Loucy (cell line): ENCODE measurements at regions not wholly inside any gene's neighbourhood (a gene's known extent, or its start where the extent isn't known, plus 50 kb on each side); places are given as distances from the start of the nearest gene placed in this dataset.

ENCODE experiments used
- H2AFZ ChIP-seq: fragments of 200-600 bp; sonication (generic); 2 replicates; pipeline ENCODE4 v1.6.0; 2016; ENCODE audit warnings: antibody characterized with exemption, mild to moderate bottlenecking, low read length, moderate library complexity
- H3F3A ChIP-seq: fragments of 200-600 bp; 2 replicates; pipeline ENCODE4 v1.6.0; 2016; ENCODE audit warnings: antibody characterized with exemption, low read depth, mild to moderate bottlenecking
- H3K27me3 ChIP-seq: fragments of 200-600 bp; sonication (generic); 2 replicates; pipeline ENCODE4 v1.6.1; 2014; ENCODE audit warnings: low read length, mild to moderate bottlenecking; ENCODE audit not compliant: insufficient read depth, poor library complexity, severe bottlenecking
- H3K36me3 ChIP-seq: fragments of 200-600 bp; sonication (generic); 2 replicates; pipeline ENCODE4 v1.6.1; 2016; ENCODE audit warnings: low read length; ENCODE audit not compliant: insufficient read depth
- H3K4me1 ChIP-seq: fragments of 200-600 bp; sonication (generic); 2 replicates; pipeline ENCODE4 v1.5.1; 2014; ENCODE audit warnings: low read length, mild to moderate bottlenecking; ENCODE audit not compliant: insufficient read depth, poor library complexity, severe bottlenecking
- H3K4me2 ChIP-seq: fragments of 200-600 bp; sonication (generic); 2 replicates; pipeline ENCODE4 v1.6.0; 2014; ENCODE audit warnings: antibody characterized with exemption, low read length, low read depth, mild to moderate bottlenecking; ENCODE audit not compliant: poor library complexity, severe bottlenecking
- H3K4me3 ChIP-seq: fragments of 200-600 bp; sonication (generic); 2 replicates; pipeline ENCODE4 v1.5.1; 2014; ENCODE audit warnings: low read length, mild to moderate bottlenecking, mixed read lengths; ENCODE audit not compliant: poor library complexity, severe bottlenecking
- H3K79me2 ChIP-seq: fragments of 200-600 bp; sonication (generic); 2 replicates; pipeline ENCODE4 v1.6.1; 2014; ENCODE audit warnings: low read length; ENCODE audit not compliant: insufficient read depth
- H3K9ac ChIP-seq: fragments of 200-600 bp; sonication (generic); 2 replicates; pipeline ENCODE4 v1.6.0; 2014; ENCODE audit warnings: mild to moderate bottlenecking, low read depth, low read length, moderate library complexity; ENCODE audit not compliant: poor library complexity, severe bottlenecking
- H3K9me2 ChIP-seq: fragments of 200-600 bp; sonication (generic); replicated peaks from 2 replicates; pipeline ENCODE4 v1.6.1; 2016; ENCODE audit warnings: low read depth, low read length, mixed read lengths
- H3K9me3 ChIP-seq: fragments of 200-600 bp; sonication (generic); 2 replicates; pipeline ENCODE4 v1.6.1; 2014; ENCODE audit warnings: mild to moderate bottlenecking, antibody characterized with exemption, low read length, low read depth; ENCODE audit not compliant: insufficient read depth
- H4K20me1 ChIP-seq: fragments of 200-600 bp; sonication (generic); 2 replicates; pipeline ENCODE4 v1.6.0; 2014; ENCODE audit warnings: antibody characterized with exemption, low read length, mild to moderate bottlenecking; ENCODE audit not compliant: insufficient read depth, poor library complexity, severe bottlenecking
- CTCF ChIP-seq: fragments of 200-600 bp; sonication (generic); conservative IDR thresholded peaks from 2 replicates; pipeline ENCODE4 v1.5.1; 2014; ENCODE audit warnings: mild to moderate bottlenecking, antibody characterized with exemption, low read length
- EZH2phosphoT487 ChIP-seq: fragments of 200-600 bp; IDR thresholded peaks from 2 replicates; pipeline ENCODE4 v1.6.1; 2018; ENCODE audit warnings: antibody characterized with exemption, mild to moderate bottlenecking, moderate library complexity, borderline replicate concordance

GRCh38 chr4:170697845-170698244 lies 608.1 kb upstream of the AADAT start:
- H3K27me3 ChIP-seq: no peaks in the 10 kb centered on the region
- H2AFZ ChIP-seq: no peak overlapping the region
- H3K9me3 ChIP-seq: no peaks in the 10 kb centered on the region
- no peaks in the 10 kb centered on the region for H3K4me1 ChIP-seq
- H3F3A ChIP-seq: no peaks in the 10 kb centered on the region
- no peak overlapping the region for H3K4me3 ChIP-seq
- no peak overlapping the region for H3K4me2 ChIP-seq
- no peak overlapping the region for H3K9ac ChIP-seq
- no peaks in the 10 kb centered on the region for H3K36me3 ChIP-seq
- no peak for TF ChIP-seq CTCF
- no peak for TF ChIP-seq EZH2phosphoT487
- no peaks in the 10 kb centered on the region for H3K79me2 ChIP-seq
- H4K20me1 ChIP-seq: no peaks in the 10 kb centered on the region
- no peaks in the 10 kb centered on the region for H3K9me2 ChIP-seq

- Histone ChIP-seq H2AFZ (no peak overlapping the region), H3K9me3 (no peaks in the 10 kb centered on the region), H3K4me2 (no peak overlapping the region)
These were observed 607.3 kb upstream of the AADAT start for GRCh38 chr4:170697045-170697444.

GRCh38 chr4:170691168-170691567 lies 601.4 kb upstream of the AADAT start:
- no peak overlapping the region for H3K4me2 ChIP-seq
- no peak overlapping the region for H3K4me3 ChIP-seq

More at GRCh38 chr4:170697045-170697444, 607.3 kb upstream of the AADAT start:
- Histone ChIP-seq H4K20me1 (no peaks in the 10 kb centered on the region), H3K79me2 (no peaks in the 10 kb centered on the region), H3K9ac (no peak overlapping the region), H3K36me3 (no peaks in the 10 kb centered on the region), H3K27me3 (no peaks in the 10 kb centered on the region), H3K9me2 (no peaks in the 10 kb centered on the region), H3K4me1 (no peaks in the 10 kb centered on the region), H3K4me3 (no peak overlapping the region), H3F3A (no peaks in the 10 kb centered on the region)
- TF ChIP-seq EZH2phosphoT487 (no peak), CTCF (no peak)

More at GRCh38 chr4:170691168-170691567, 601.4 kb upstream of the AADAT start:
- no peak for TF ChIP-seq CTCF
- TF ChIP-seq EZH2phosphoT487: no peak
- Histone ChIP-seq H3K27me3 (no peaks in the 10 kb centered on the region), H3K79me2 (no peaks in the 10 kb centered on the region), H3K4me1 (no peaks in the 10 kb centered on the region), H2AFZ (no peak overlapping the region), H3K36me3 (no peaks in the 10 kb centered on the region), H3F3A (no peaks in the 10 kb centered on the region), H3K9me2 (no peaks in the 10 kb centered on the region), H3K9me3 (no peaks in the 10 kb centered on the region), H4K20me1 (no peaks in the 10 kb centered on the region), H3K9ac (no peak overlapping the region)
